Astrocyte of the cerebellum (primary cell): ENCODE measurements at regions not wholly inside any gene's neighbourhood (a gene's known extent, or its start where the extent isn't known, plus 50 kb on each side); places are given as distances from the start of the nearest gene placed in this dataset.

Experiments
- DNase-seq: peaks from one replicate; pipeline ENCODE4 v3.0.0-alpha.2; 2011; ENCODE audit warnings: low read depth
- H3K4me3 ChIP-seq: 2 replicates; pipeline ENCODE4 v1.5.1; 2011; ENCODE audit warnings: mild to moderate bottlenecking, low read depth, low read length, moderate library complexity
- CTCF ChIP-seq: IDR thresholded peaks from 2 replicates; pipeline ENCODE4 v1.5.1; 2012; ENCODE audit warnings: low read length, low read depth, moderate library complexity, mild to moderate bottlenecking; ENCODE audit errors: missing control alignments
- in situ Hi-C: cut with HindIII; loops from 2 replicates; pipeline ENCODE4 v1.10.0; 2017; ENCODE audit warnings: low sequenced_read_pairs

DNA sequence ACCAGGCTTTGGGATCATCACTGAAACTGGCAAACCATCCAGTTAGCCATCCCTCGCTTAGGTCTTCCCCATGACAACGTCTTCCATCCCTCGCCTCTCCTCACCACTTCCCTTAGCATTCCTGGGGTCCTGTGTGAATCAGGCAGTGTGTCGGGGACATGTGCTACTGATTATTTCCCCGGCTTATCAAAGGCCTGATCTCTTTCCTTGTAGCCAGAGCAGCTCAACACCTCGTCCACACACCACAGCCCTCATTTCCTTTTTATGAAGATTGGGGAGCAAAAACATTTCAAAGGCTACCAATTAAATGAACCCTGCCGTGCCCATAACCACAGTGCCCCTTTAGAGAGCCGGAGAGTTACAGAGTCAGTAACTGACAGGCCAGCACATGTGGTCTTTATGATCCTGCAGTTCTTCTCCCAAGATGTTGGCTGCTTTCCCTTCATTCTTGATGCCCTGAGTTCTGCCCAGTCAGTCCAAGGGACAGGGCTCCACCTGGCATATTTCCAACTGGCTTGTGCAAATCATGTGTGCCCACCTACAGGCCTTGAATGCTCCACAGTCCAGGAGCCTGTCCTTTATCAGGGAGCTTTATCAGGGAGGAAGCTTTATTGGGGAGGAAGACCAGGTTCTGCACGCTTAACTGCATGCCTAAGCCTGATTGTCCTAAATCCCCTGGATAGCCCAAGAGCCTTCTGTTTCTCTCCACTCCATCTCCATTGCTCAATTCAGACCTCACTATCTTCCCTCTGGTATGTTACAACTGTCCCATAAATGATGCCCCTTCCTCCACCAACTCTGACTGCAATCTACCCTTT is 343.1 kb downstream of the CYRIA start:
- TF ChIP-seq CTCF, result no peak
- DNase-seq, result no peak
- H3K4me3 ChIP-seq, result no peak overlapping the region
- in situ Hi-C loops, result no loop called here

- DNase-seq, result no peak
- H3K4me3 ChIP-seq, result no peak overlapping the region
- in situ Hi-C loops, result no loop called here
- no peak for TF ChIP-seq CTCF
Observed at GRCh38 chr2:16321872-16322271, 343.8 kb downstream of the CYRIA start.

GRCh38 chr2:16321256-16321655 is 344.4 kb downstream of the CYRIA start:
- in situ Hi-C loops, result no loop called here

DNA sequence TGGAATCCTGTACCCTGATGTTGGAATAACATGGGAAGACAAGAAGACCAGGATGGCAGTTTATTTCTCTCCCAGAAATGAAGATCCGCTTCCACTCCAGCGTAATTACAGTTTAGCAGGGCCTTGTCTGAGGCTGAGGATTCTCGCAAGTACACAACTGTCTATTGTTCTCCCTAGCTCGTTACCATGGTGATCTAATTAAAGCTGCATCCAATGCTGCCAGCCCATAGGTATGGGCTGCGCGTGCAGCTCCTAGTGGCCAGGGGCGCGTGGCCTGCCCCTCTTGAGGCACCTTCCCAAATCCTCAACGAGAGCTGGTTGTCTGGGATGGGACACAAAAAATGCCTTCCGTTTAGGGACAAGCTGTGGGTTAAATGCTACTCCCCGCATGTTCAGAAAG is 344.9 kb downstream of the CYRIA start:
- H3K4me3 ChIP-seq, result no peak overlapping the region
- no peak for DNase-seq
- in situ Hi-C loops, result no loop called here
- TF ChIP-seq CTCF, result no peak

More at GRCh38 chr2:16321256-16321655, 344.4 kb downstream of the CYRIA start:
- no peak overlapping the region for H3K4me3 ChIP-seq
- no peak for TF ChIP-seq CTCF
- no peak for DNase-seq

DNA sequence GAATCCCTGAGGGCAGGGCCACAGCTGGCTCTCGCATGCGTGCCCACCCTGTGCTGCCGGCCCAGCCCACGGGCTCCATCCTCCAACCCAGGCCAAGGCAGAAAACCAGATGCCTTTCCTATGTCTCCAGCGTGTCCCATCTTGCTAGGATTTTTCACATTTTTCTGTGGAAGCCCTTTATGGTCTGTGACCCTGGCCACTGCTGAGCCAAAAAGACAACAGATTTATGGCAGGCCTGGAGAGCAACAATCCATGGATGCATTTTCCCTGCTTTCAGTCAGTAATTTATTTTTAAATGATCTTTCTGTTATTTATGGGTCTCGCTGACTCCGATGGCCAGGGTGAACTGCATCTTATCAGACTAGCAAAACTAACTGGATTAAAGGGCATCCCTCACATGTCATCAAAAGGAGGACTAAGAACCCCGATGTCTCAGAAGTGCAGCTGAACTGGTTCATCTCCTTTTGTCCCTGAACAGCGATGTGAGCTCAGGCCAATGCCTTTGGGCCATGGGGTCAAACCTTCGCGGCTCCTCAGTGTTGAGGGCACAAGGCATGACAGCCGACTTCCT is 346.0 kb downstream of the CYRIA start:
- TF ChIP-seq CTCF, result no peak
- DNase-seq, result no peak
- in situ Hi-C loops, result no loop called here
- no peak overlapping the region for H3K4me3 ChIP-seq

- no peak overlapping the region for H3K4me3 ChIP-seq
- no peak for TF ChIP-seq CTCF
- in situ Hi-C loops, result no loop called here
- DNase-seq, result no peak
Observed at GRCh38 chr2:16318474-16319195, 347.0 kb downstream of the CYRIA start.
